HG03575 (cell line): ENCODE measurements at regions not wholly inside any gene's neighbourhood (a gene's known extent, or its start where the extent isn't known, plus 50 kb on each side); places are given as distances from the start of the nearest gene placed in this dataset.
"Not testable (repeated sequence)": the region's sequence is repeated elsewhere in the genome, so short reads cannot be mapped to it uniquely, and the experiment has no call there.

Experiments
- ATAC-seq: cut with Tn5 transposase; IDR thresholded peaks from one replicate; pipeline ENCODE4 v1.9.1; 2021; ENCODE audit not compliant: unreplicated experiment, insufficient number of reproducible peaks, low FRiP score; ENCODE audit errors: extremely low read depth

DNA sequence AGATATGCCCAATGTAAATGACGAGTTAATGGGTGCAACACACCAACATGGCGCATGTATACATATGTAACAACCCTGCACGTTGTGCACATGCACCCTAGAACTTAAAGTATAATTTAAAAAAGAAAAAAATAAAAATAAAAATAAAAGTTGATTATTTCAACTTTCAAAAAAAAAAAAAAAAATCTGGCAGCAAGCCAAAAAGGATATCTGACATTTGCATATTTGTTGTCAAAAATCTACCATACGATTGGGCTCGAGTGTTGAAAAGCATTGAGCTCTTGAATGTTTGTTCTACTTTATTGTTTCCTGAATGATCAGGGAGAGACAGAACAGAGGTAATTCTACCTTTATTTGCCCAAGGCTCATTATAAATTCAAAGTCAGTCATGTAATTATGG lies 310.5 kb upstream of the MON1B start:
- ATAC-seq: not testable (repeated sequence)

GRCh38 chr16:76882105-76882504 lies 308.9 kb upstream of the MON1B start:
- ATAC-seq: no peak

DNA sequence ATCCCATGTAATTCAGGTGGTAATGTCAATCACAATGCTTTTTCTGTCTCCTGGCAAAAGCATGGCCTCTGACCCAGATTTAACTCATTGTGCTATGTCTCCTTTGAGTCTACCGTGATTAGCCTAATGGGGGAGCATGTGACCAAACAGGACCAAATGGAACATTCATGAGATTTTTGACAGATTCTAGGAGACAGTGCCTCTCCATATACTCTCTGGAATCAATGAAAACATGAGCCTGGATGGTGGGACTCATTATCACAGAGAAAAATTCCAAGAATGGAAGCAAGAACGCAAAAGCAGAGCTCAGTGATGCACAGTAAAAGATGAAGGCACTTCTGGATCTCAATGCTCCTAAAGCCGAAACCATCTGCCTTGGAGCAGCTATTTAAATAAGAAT lies 307.9 kb upstream of the MON1B start:
- no peak for ATAC-seq

- no peak for ATAC-seq
Measured at GRCh38 chr16:76885776-76886537, 305.0 kb upstream of the MON1B start.

GRCh38 chr16:76897816-76898215 lies 293.2 kb upstream of the MON1B start:
- no peak for ATAC-seq

DNA sequence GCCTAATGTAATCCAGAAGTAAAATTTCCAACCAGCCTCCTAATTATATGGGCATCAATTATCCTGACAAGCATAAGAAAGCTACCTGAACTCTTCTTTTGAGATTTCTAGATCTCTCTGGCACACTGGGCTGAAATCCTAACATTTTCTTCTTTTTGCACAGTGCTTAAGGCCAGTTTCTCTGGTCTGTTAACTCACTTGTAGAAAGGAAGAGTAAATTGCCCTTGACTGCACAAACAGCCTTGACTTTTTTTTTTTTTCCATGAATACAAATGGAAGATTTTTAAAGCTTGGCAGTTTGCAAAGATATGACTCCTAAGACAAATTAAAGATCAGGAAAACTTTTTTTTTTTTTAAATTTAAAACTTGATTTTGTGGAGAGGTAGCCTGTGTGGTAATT lies 291.2 kb upstream of the MON1B start:
- ATAC-seq: no peak

- no peak for ATAC-seq
Measured at GRCh38 chr16:76900285-76901263, 290.4 kb upstream of the MON1B start.

DNA sequence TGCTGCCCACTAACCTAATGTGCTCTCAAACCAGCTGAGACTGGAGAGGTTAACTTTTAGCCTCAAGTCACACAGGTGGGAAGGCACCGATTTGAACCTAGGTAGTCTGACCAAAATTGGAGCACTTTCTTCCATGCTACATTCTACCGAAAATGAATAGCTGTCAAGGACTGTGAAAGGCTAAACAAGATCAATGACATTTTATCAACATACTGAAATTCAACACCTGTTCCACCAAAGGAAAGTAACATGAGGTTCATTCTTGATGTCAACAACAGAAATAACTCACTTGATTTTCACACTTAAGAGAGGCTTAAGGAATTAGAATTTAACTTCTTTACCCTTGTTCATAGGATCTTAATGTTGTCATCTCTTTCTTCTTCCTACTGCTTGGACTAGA lies 284.4 kb upstream of the MON1B start:
- ATAC-seq: no peak

GRCh38 chr16:76910931-76911330 lies 280.1 kb upstream of the MON1B start:
- ATAC-seq: no peak

DNA sequence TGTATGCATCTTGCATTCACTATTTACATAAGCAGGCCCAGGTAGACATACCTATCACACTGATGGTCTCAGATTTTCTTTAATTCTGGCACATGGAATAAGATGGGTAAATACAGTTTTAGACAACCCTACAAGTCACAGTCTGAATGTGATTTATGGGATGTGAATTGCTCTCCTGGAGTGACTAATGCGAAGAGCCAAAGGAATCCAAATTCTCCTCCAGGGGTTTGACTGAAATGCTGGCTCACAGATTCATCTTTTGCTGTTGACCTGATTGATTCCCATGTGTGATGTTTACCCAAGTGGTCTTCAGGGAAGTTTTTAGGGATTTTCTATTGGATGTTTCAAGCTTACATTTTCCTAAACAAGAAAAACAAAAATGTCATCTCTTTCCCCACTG lies 277.9 kb upstream of the MON1B start:
- no peak for ATAC-seq

DNA sequence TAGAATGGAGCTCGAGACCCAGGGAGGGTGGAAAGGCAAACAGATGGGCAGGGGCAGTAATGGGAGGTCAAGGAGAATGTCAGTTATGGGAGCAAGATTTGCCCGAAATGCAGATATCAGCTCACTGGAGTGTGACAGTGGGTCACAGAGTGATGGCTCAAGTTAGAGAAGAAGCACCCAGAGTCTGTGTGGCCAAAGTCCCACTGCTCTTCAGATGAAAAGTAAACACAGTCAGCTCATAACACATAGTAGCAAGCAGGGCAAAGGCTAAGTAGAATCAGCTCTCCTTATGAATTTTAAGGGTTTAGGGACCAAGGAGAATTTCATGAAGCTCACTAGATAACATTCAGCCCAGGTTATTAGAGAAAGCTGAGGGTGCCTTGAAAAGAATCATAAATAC lies 264.9 kb upstream of the MON1B start:
- no peak for ATAC-seq

DNA sequence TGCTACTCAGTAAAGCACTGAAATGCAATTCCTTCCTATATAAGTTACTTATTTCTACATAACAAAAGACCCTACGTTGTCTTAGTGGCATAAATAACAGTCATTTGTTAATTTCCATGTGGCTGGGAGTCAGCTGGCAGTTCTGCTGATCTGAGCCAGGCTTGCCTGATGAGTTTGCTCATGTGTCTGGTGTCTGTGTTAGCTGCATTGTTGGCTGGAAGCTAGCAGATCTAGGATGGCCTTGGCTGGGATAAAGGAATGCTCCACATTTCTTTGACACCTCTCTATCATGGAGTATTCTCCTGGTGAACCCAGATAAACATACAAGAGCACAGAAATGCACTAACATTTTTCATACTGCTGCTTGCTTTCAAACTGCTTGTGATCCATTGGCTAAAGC lies 264.4 kb upstream of the MON1B start:
- no peak for ATAC-seq

DNA sequence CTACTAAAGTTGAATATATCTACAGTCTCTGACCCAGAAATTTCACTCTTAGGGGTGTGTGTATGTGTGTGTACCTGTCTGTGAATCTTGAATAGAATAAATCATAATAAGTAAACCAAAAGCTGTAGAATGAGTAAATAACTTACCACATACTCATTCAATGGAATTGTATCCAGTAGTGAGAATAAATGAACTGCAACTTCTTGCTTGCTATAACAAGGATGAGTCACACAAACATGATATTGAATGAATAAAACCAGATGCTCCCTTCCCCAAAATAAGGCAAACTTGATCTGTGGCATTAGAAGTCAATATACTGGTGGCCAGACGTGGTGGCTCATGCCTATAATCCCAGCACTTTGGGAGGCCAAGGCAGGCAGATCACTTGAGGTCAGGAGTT lies 259.8 kb upstream of the MON1B start:
- no peak for ATAC-seq

DNA sequence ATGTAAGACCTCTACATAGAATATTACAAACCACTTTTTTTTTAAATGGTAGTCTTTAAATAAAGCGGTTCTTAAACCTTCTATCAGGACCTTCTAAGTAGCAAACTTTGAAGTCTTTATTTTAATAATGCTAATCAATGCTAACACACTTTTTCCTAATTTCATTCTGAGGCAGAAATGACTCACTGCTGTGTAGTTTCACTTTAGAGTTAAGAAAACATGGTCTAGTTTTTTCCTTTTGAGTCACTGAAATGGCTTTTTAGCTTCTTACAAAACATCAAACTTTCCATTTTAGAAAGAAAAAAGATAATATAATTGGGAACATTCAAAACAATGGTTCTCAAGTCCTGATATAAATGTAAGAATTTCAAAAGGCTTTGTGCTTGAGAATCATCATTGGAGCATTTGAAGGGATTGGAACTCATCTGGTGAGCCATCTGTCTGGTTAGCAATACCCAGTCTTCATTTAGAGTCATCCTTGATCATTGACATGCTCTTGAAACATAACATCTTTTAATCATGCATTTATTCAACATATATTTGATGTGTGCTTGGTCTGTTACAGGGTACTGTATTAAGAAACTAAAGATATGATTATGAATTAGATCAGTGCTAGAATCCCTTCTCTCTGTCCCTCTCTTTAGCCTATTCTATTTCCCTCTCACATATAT lies 258.3 kb upstream of the MON1B start:
- ATAC-seq: no peak

GRCh38 chr16:76940251-76940650 lies 250.7 kb upstream of the MON1B start:
- ATAC-seq: no peak

GRCh38 chr16:76941113-76941512 lies 249.9 kb upstream of the MON1B start:
- no peak for ATAC-seq

GRCh38 chr16:76942089-76942488 lies 248.9 kb upstream of the MON1B start:
- no peak for ATAC-seq

GRCh38 chr16:76943921-76944320 lies 247.1 kb upstream of the MON1B start:
- no peak for ATAC-seq

DNA sequence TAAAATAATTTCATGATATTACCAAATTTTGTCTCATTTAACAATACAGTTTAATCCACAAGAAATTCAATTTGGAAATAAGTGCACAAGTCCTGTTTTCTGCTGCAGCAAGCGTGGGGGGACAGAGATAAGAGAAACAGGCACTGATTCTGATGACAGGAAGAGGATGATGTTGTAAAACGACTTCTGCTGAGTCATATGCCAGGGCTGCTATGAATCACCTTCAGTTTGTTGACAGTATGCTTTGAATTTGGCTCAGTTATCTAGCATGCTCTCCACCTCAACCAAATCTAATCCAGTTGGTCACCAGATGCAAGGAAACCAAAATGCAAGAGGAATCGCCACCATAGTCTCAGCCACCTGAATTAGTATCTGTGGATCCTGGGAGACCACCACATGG lies 244.1 kb upstream of the MON1B start:
- ATAC-seq: no peak

DNA sequence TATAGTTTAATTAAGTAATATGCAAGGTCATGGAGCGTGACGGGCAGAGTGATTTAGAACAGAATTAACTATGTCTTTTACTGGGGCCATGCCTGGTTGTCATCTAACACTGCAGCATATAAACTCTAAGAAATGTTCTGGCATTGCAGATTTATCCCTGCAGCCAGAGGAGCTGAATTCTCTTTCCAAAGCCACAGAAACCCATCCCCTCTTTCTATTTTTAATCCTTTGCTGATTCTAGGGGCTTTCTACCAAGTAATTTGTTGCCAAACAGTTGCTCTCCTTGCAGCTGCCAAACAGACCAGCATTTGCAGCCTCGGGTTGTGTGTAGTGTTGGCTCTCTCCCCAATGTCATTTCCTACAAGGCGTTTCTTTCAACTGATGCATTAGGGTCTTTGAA lies 243.2 kb upstream of the MON1B start:
- no peak for ATAC-seq
